Mucosa of descending colon (tissue), 3 donors: ENCODE measurements at regions not wholly inside any gene's neighbourhood (a gene's known extent, or its start where the extent isn't known, plus 50 kb on each side); places are given as distances from the start of the nearest gene placed in this dataset.

ENCODE experiments used
- ATAC-seq: fragments of 200-7000 bp; cut with Tn5 transposase; one replicate; pipeline ENCODE4 v1.9.1; 2020; ENCODE audit warnings: mild to moderate bottlenecking, moderate library complexity
- DNase-seq, 3 donors: peaks; one replicate each; pipeline ENCODE4 v3.0.0-alpha.2; 2020
- H3K36me3 ChIP-seq: fragments of 200-600 bp; one replicate; pipeline ENCODE4 v1.8.0; 2021; ENCODE audit warnings: low read depth, mild to moderate bottlenecking
- H3K4me1 ChIP-seq: fragments of 200-600 bp; one replicate; pipeline ENCODE4 v1.8.0; 2021; ENCODE audit warnings: low read depth, mild to moderate bottlenecking
- H3K4me3 ChIP-seq: fragments of 200-600 bp; one replicate; pipeline ENCODE4 v1.8.0; 2021; ENCODE audit warnings: mild to moderate bottlenecking
- H3K9me3 ChIP-seq: fragments of 200-600 bp; one replicate; pipeline ENCODE4 v1.8.0; 2021; ENCODE audit warnings: mild to moderate bottlenecking
- CTCF ChIP-seq: fragments of 200-600 bp; IDR thresholded peaks from one replicate; pipeline ENCODE4 v1.8.0; 2022; ENCODE audit warnings: antibody characterized with exemption, mild to moderate bottlenecking
- intact Hi-C, 2 donors: fragments of 100-400 bp; cut with DNase I in 1 of 2; cut with micrococcal nuclease in 1 of 2; formaldehyde crosslinking; loops; one replicate each; pipeline versions ENCODE4 v1.11.0 to v1.11.1; 2022; cut with DNase I, micrococcal nuclease
- donor health status: DM: no; HTN: no; CAD: no; lungs with moderate emphysema.
- donor health status: DM: no; HTN: no; CAD: no.
- donor health status: DM: no; HTN: yes; CAD: no.

DNA sequence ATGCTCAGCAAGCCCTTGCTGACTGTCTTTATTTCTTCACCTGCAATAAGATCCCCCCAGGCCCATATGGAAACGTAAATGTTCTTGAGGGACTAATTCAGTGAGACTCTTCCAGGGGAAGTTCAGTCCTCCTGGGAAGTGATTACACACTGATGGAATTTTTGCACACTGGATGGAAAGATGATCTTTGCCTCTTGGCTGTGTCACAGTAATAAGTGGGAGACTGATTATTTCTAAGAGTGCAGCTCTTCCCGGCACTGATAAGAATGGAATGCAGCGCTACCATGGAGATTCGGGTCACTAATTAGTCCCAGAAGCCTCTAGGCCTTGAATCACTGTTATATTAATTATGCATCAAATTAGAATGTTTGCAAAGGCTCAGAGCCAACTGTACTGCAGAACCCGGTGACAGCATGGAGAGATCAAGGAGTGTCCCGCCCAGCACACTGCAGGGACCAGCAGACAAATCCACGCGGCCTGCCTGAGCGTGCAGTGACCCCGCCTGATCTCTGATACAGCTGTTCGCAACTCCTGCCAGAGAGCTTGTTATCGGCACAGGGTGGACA is 178.3 kb downstream of the SNX19 start:
- Histone ChIP-seq H3K9me3 (peaks cover 16% of the 10 kb centered on the region), H3K36me3 (no peaks in the 10 kb centered on the region), H3K4me1 (no peaks in the 10 kb centered on the region), H3K4me3 (no peak overlapping the region)
- no peak for TF ChIP-seq CTCF
- intact Hi-C loops: no loop called here
- no peak for ATAC-seq
- peak in 1 of 3 donors; percentile 51 for DNase-seq

DNA sequence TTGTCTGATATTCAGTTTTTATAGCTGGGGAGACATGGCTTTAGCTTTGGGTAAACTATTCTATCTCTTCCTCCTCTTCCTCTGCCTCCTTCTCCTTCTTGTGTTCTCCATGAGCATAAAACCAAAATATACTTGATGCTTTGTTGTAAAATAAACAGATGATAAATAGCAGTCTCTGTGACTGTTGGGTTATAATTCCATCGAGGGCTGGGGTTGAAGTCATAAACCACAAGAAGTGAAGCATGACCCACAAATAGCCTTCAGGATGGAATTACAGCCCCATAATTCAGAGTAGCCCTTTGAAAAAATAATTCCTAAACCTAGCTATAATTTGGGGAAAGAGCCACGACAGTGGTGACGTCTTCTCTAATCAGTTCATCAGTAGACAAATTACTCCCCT is 177.7 kb downstream of the SNX19 start:
- intact Hi-C loops: no loop called here
- Histone ChIP-seq H3K36me3 (no peaks in the 10 kb centered on the region), H3K4me1 (no peaks in the 10 kb centered on the region), H3K9me3 (peaks cover 16% of the 10 kb centered on the region), H3K4me3 (no peak overlapping the region)
- no peak for DNase-seq
- no peak for ATAC-seq
- no peak for TF ChIP-seq CTCF

DNA sequence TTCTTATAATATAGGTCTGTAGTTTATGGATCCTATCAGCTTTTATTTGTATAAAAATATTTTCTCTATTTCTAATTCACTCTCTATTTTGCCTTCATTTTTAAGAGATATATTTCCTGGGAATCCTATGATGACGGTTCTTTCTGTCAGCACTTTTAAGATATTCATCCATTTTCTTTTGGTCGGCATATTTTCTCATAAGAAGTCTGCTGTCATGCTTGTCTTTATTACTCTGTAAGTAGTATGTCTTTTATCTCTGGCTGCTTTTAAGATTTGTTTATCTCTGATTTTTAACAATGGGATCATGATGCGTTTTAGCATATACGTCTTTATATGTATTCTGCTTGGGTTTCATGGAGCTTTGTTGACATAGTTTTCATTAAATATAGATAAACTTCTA is 175.5 kb downstream of the SNX19 start:
- H3K4me1 ChIP-seq: no peaks in the 10 kb centered on the region
- H3K9me3 ChIP-seq: peaks cover 16% of the 10 kb centered on the region
- no peak for ATAC-seq
- TF ChIP-seq CTCF: no peak
- DNase-seq: no peak
- H3K4me3 ChIP-seq: no peak overlapping the region
- intact Hi-C loops: no loop called here
- H3K36me3 ChIP-seq: no peaks in the 10 kb centered on the region

- no peak for ATAC-seq
- DNase-seq: no peak
- TF ChIP-seq CTCF: no peak
- Histone ChIP-seq H3K4me3 (no peak overlapping the region), H3K4me1 (peaks cover 10% of the 10 kb centered on the region), H3K36me3 (no peaks in the 10 kb centered on the region), H3K9me3 (peaks cover 16% of the 10 kb centered on the region)
- intact Hi-C loops: no loop called here
These were observed 171.5 kb downstream of the SNX19 start for GRCh38 chr11:130744794-130745193.

DNA sequence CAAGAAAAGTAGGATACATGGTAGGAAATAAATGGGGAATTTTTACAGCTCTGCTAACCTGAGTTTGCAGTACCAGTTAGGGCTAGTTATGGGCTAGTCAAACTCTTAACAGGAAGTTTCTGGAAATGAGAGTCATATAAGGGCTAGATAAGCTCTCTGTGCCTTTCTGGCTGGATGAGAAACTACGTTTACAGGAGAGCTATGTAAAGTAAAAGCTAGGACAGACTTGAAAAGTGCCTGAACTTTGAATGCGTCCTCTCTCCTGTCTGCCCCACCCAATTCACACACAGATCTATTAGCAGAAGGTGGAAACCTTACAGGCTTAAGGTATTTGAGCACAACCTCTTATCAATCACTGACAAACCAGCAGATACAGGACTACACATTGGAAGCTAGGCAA is 167.1 kb downstream of the SNX19 start:
- no peaks in the 10 kb centered on the region for H3K36me3 ChIP-seq
- ATAC-seq (peak; percentile 97), DNase-seq (peak in 1 of 3 donors; percentile 18)
- peaks cover 10% of the 10 kb centered on the region for H3K4me1 ChIP-seq
- intact Hi-C loops: no loop called here
- no peaks in the 10 kb centered on the region for H3K9me3 ChIP-seq
- no peak for TF ChIP-seq CTCF
- H3K4me3 ChIP-seq: no peak overlapping the region
